Cerebellar nuclear complex (tissue), 1 donor: ENCODE measurements at regions not wholly inside any gene's neighbourhood (a gene's known extent, or its start where the extent isn't known, plus 50 kb on each side); places are given as distances from the start of the nearest gene placed in this dataset.
"Not testable (repeated sequence)": the region's sequence is repeated elsewhere in the genome, so short reads cannot be mapped to it uniquely, and the experiment has no call there.

Source experiments
- DNase-seq, 2 experiments: peaks; one replicate each; lab custom pipeline; 2025; lab: John Stamatoyannopoulos, UW

GRCh38 chr11:134944131-134944530 lies 532.1 kb upstream of the B3GAT1 start:
- DNase-seq, result no peak

GRCh38 chr11:134943544-134943943 lies 531.5 kb upstream of the B3GAT1 start:
- no peak for DNase-seq

DNA sequence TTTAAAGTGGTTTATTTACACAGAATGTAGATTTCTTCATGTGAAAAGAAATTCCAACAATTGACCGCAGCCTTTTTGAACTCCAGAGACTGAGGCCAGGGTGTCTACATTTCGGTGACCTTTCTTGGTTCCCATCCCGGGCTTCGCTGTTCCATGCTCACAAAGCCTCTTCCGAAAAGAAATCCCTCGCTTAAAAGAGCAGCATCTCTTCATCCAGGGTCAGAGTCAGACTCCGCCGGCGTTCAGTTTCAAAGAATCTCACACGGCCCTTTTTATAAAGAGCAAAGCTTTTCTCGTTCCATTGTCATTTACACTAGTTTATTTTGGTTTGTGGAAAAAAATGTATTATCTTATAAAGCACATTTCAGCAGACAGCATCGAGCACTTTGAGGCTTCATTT lies 530.6 kb upstream of the B3GAT1 start:
- DNase-seq, result no peak

- DNase-seq, result not testable (repeated sequence)
Observed at GRCh38 chr11:134941936-134942600, 530.0 kb upstream of the B3GAT1 start.

GRCh38 chr11:134941326-134941725 lies 529.3 kb upstream of the B3GAT1 start:
- no peak for DNase-seq

DNA sequence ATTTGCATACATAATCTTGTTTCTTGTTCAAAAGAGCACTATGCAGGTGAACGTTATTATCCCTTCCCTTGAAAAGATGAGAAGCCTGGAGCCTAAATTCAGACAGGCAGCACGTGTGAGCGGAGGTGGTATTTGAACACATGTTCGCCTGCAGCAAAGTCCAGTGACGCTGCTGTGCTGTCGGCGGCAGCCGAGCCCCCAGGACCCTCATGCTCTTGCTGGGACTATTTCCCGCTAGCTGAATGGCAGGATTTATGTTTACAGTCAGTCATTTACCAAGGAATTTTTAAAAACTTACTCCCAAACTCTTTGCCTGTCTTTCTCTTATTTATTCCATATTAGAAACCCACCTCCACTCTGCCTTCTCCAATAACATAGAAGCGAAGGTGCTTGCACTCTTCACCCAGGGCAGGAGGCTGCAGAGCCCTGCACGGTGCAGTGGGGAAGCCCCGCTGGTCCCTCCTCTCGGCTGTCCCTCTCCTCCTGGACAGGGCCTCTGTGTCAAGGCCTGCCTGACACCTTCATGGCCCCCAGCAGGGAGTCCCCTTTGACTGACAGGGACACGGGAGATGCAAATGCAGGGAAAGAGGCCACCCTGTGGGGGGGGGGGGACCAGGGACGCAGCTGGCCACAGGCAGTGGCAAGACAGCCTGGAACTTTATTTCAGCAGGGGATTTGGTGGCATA lies 528.5 kb upstream of the B3GAT1 start:
- DNase-seq, result no peak

DNA sequence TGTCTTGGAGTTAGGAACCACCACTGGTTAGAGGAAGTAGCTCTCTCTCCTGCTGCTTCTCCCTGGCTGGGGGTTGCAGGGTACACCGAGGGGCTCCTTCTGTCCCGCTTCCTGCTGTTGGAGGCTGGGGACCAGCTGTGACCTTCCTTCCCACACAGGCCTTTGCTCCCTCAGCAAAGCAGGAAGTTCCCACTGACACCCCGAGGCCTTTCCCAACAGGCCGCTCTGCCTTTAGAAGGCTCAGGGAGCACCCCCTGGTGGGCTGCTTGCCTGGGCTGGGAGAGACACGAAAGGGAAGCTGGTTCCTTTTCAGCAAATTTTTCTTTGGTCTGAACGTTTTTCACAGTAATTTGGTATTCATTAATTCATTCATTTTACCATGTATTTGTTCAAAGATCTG lies 527.9 kb upstream of the B3GAT1 start:
- DNase-seq, result no peak

GRCh38 chr11:134939031-134939430 lies 527.0 kb upstream of the B3GAT1 start:
- DNase-seq, result no peak

DNA sequence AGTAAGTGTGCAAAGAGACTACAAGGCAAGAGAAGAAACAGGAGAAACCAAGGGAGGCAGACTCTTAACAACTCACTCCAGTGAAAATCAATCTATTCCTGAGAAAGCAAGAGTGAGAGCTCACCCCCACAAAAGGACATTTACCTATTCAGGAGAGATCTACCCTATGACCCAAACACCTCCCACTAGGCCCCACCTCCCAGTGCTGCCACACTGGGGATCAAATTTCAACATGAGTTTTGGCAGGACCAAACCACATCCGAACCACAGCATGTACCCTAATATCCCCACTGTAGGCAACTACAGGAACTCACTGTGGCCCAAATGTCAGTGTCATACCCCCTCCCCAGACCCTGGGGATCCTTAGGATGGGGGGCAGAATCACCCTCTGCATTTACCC lies 526.2 kb upstream of the B3GAT1 start:
- no peak for DNase-seq

- DNase-seq, result not testable (repeated sequence)
Observed at GRCh38 chr11:134937193-134937592, 525.2 kb upstream of the B3GAT1 start.

- no peak for DNase-seq
Observed at GRCh38 chr11:134932761-134933160, 520.7 kb upstream of the B3GAT1 start.

DNA sequence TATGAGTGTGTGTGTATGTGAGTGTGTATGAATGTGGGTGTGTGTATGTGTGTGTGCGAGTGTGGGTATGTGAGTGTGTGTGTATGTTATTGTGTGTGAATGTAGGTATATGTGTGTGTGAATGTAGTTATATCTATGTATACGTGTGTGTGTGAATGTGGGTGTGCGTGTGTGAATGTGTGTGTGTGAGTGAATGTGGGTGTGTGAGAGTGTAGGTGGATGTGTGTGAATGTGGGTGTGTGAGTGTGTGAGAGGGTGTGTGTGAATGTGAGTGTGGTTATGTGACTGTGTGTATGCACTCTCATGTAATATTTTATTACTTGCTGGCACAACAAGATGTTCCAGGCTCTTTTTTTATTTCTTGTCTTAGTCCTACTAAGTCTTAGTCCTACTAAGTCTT lies 513.4 kb upstream of the B3GAT1 start:
- no peak for DNase-seq

GRCh38 chr11:134923441-134923840 lies 511.4 kb upstream of the B3GAT1 start:
- DNase-seq, result no peak

GRCh38 chr11:134921938-134922337 lies 509.9 kb upstream of the B3GAT1 start:
- DNase-seq, result no peak

- DNase-seq, result no peak
Observed at GRCh38 chr11:134920851-134921608, 509.0 kb upstream of the B3GAT1 start.

- DNase-seq, result no peak
Observed at GRCh38 chr11:134916421-134917213, 504.6 kb upstream of the B3GAT1 start.

DNA sequence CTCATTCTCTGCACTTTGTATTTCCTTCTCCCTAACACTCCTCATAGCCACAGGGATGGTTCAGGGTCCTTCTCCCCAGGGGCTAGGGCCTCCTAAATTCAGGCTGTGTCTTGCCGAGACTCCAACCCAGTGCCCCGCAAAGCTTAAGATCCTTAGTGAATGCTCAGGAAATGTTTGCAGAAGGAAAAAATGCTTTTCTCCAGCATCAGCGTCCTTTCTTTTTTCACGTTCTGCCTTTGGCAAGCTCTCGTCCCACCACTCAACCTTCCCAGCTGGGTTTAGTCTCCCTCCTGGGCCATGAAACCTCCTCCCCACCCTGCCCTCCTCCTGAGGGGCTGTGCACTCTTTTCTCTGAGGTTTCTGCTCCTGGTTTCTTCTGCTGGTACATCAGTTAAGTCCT lies 503.8 kb upstream of the B3GAT1 start:
- no peak for DNase-seq

DNA sequence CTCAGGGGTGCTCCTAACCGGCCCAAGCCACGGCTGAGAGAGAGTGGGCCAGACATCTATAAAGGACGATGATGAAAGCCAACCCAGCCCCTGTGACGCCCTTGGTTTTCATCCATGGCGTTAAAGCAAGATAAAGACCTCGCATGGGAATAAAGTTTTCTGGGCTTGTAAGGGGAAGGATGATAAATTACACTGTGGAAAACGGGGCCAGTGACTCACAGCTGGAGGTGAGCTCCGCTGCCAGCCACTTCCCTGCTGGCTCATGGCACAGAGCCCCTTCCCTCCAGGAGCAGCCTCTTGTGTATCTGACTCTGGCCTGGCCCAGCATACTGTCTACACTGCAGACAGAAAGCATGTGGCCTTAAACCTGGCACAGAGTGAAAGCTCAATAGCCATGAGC lies 503.2 kb upstream of the B3GAT1 start:
- no peak for DNase-seq

DNA sequence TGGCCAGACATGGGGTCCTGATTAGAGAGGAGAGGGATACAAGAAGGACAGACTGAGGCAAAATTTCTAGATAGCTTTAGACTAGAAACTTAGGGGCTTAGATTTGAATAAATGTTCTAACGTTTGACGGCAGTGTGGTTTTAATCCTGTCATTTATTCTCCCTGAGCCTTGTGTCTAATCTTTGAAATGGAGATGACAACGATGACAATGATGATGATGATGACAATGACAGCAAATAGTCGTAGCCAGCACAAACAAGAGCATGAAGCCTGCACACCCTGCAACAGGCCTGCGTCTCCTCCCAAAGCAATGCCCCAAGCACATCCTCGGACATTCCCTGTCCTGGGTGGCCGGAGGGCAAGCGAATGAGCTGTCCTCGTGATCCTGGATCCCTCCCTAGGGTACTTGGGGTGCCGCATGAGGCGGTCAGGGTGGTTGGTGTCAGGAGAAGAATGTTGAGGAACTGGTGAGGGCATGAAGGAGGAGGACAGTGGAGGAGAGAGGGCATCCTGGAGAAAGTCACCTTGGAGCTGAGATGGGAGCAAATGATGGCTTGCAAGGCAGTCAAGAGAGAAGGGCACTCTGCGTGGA lies 502.1 kb upstream of the B3GAT1 start:
- no peak for DNase-seq

DNA sequence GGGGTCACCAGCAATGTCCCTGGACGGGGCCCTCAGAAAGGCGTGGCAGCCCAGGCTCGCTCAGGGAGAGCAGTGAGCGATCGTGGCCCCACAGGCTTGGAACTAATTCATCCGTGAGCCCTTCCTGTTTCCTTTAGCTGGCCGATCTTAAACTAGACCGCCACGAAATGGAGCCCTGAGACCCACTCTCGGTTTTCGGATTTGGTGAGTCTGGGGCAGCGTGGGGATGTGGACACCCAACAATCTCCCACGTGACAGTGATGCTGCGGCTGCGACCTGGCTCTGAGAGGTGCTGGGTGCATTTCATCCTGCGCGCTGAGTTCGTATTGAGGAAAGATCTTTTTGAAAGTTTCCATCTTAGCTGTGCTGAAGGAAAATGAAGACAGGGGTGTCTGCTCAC lies 501.3 kb upstream of the B3GAT1 start:
- no peak for DNase-seq

DNA sequence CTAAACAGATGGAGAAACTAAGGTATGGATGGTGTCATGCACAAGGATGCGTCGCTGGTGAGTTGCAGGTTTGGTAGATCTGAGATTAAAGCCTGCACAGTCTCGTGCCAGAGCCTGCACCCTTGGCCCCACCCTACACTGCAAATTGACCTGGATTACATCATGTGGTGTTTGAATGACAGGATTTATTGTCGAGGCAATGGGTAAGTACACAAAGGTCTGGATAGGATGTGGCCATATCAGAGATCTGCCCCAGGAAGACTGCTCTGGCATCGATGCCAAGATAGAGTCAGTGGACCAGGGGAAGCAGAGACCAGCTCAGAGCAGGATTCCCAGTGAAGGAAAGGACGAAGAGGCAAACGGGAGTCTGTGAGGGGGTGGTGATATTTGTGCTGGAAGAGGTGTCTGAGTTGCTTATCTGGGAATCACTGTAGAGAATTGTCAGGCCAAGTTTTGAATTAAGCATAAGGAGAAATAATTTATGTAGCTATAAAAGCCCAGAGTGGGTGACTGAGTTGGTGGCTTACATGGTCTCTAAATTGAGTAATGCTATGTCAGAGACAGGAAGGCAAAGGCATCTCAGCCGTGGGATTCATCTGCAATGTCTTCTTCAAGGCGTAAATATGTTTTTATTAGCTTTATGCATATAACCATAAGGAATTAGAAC lies 499.6 kb upstream of the B3GAT1 start:
- no peak for DNase-seq
